Naive thymus-derived CD4-positive, alpha-beta T cell (primary cell): ENCODE measurements at regions not wholly inside any gene's neighbourhood (a gene's known extent, or its start where the extent isn't known, plus 50 kb on each side); places are given as distances from the start of the nearest gene placed in this dataset.

ENCODE experiments used
- ATAC-seq: fragments of 150-1000 bp; cut with Tn5 transposase; 2 replicates; pipeline ENCODE4 v1.10.0; 2021; ENCODE audit warnings: mild to moderate bottlenecking, moderate library complexity
- CTCF ChIA-PET: fragments of 350-600 bp; sonication (Branson Sonifier 250); formaldehyde crosslinking; loops from one replicate; lab custom pipeline; 2021; ENCODE audit warnings: antibody characterized with exemption; lab: Charles Lee
- POLR2A ChIA-PET: fragments of 350-600 bp; sonication (Branson Sonifier 250); formaldehyde crosslinking; loops from one replicate; lab custom pipeline; 2021; ENCODE audit warnings: antibody characterized with exemption, inconsistent platforms; lab: Charles Lee
- DNase-seq, 9 donors: peaks; one replicate each; pipeline versions ENCODE4 v3.0.0 to v3.0.0-alpha.2; 2020 to 2022; ENCODE audit warnings: mixed read lengths in 1 of 9
- H3K27ac ChIP-seq: one replicate; pipeline ENCODE4 v1.7.0; 2013; ENCODE audit warnings: mild to moderate bottlenecking, low read depth, low read length, moderate library complexity
- H3K27me3 ChIP-seq, 2 donors: one replicate each; pipeline ENCODE4 v1.7.0; 2013; ENCODE audit warnings: low read length in 2 of 2, mild to moderate bottlenecking in 2 of 2, moderate library complexity in 2 of 2; ENCODE audit not compliant: control insufficient read depth in 2 of 2, insufficient read depth in 2 of 2
- H3K36me3 ChIP-seq, 3 experiments: 1 replicate in 2 of 3; 2 replicates in 1 of 3; pipeline ENCODE4 v1.7.0; 2013; ENCODE audit warnings: low read length in 3 of 3, mild to moderate bottlenecking in 3 of 3, moderate library complexity in 1 of 3; ENCODE audit not compliant: insufficient read depth in 3 of 3, control insufficient read depth in 2 of 3
- H3K4me1 ChIP-seq, 2 donors: one replicate each; pipeline ENCODE4 v1.7.0; 2013; ENCODE audit warnings: low read length in 2 of 2, mild to moderate bottlenecking in 2 of 2, moderate library complexity in 1 of 2; ENCODE audit not compliant: control insufficient read depth in 2 of 2, insufficient read depth in 2 of 2
- H3K4me3 ChIP-seq: 2 replicates; pipeline ENCODE4 v1.7.0; 2013; ENCODE audit warnings: mild to moderate bottlenecking, low read length
- H3K9me3 ChIP-seq, 3 experiments: 1 replicate in 2 of 3; 2 replicates in 1 of 3; pipeline ENCODE4 v1.7.0; 2013; ENCODE audit warnings: low read length in 3 of 3; ENCODE audit not compliant: control insufficient read depth in 2 of 3
- H3K27ac Mint-ChIP-seq, 9 donors: one replicate each; pipeline ENCODE4 v1.8.0; 2020 to 2022; ENCODE audit warnings: mixed read lengths in 9 of 9, mild to moderate bottlenecking in 8 of 9, moderate library complexity in 5 of 9, inconsistent platforms in 2 of 9
- H3K27me3 Mint-ChIP-seq, 5 donors: one replicate each; pipeline ENCODE4 v1.8.0; 2021 to 2022; ENCODE audit warnings: mixed read lengths in 5 of 5, mild to moderate bottlenecking in 1 of 5
- H3K36me3 Mint-ChIP-seq, 5 donors: one replicate each; pipeline ENCODE4 v1.8.0; 2020 to 2022; ENCODE audit warnings: mixed read lengths in 5 of 5, mild to moderate bottlenecking in 3 of 5, inconsistent platforms in 1 of 5
- H3K4me1 Mint-ChIP-seq, 7 donors: one replicate each; pipeline ENCODE4 v1.8.0; 2020 to 2022; ENCODE audit warnings: mixed read lengths in 7 of 7, mild to moderate bottlenecking in 3 of 7, inconsistent platforms in 1 of 7
- H3K4me3 Mint-ChIP-seq, 10 donors: one replicate each; pipeline ENCODE4 v1.8.0; 2020 to 2022; ENCODE audit warnings: mild to moderate bottlenecking in 10 of 10, mixed read lengths in 10 of 10, moderate library complexity in 6 of 10, inconsistent platforms in 2 of 10
- H3K9me3 Mint-ChIP-seq, 11 donors: one replicate each; pipeline ENCODE4 v1.8.0; 2020 to 2022; ENCODE audit warnings: mixed read lengths in 11 of 11, mild to moderate bottlenecking in 4 of 11, inconsistent platforms in 1 of 11, moderate library complexity in 1 of 11
- intact Hi-C, 2 donors: fragments of 100-400 bp; cut with micrococcal nuclease; formaldehyde crosslinking; loops; one replicate each; pipeline ENCODE4 v1.15.1; 2023

DNA sequence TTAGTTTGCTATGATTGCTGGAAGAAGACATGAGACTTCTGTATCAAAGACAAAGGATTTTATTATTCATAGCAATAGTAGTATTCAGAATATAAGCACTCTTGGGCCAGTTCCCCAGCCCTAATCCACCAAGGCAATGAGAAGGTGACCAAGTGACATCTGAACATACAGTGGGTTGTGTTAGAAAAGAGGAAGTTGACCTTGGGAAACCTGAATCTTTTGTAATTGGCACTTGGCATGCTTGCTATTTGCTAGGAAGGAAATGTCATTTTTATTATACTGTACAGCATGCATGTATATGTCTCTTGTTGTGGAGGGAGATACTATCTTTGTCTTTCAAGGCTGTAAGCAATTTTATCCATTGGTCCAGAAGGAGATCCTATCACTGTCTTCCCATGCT is 216.1 kb upstream of the FAT1 start:
- H3K27ac Mint-ChIP-seq: no peak overlapping the region
- no peaks in the 10 kb centered on the region for H3K4me1 Mint-ChIP-seq
- H3K4me3 ChIP-seq: no peak overlapping the region
- H3K27me3 ChIP-seq: no peaks in the 10 kb centered on the region
- DNase-seq (no peak), ATAC-seq (no peak)
- H3K4me1 ChIP-seq: no peaks in the 10 kb centered on the region
- no peaks in the 10 kb centered on the region for H3K9me3 ChIP-seq
- H3K4me3 Mint-ChIP-seq: no peak overlapping the region
- no peaks in the 10 kb centered on the region for H3K36me3 Mint-ChIP-seq
- CTCF ChIA-PET: no interaction called here
- intact Hi-C loops: no loop called here
- H3K27ac ChIP-seq: no peak overlapping the region
- peaks cover 0 to 17% (median 4%) of the 10 kb centered on the region in 11 donors for H3K9me3 Mint-ChIP-seq
- POLR2A ChIA-PET: no interaction called here
- peaks cover 0 to 3% (median 0%) of the 10 kb centered on the region in 5 donors for H3K27me3 Mint-ChIP-seq
- no peaks in the 10 kb centered on the region for H3K36me3 ChIP-seq

- H3K4me1 ChIP-seq: no peaks in the 10 kb centered on the region
- Mint-ChIP-seq H3K36me3 (no peaks in the 10 kb centered on the region), H3K27ac (no peak overlapping the region), H3K9me3 (peaks cover 0 to 17% (median 7%) of the 10 kb centered on the region in 11 donors), H3K27me3 (peaks cover 0 to 3% (median 0%) of the 10 kb centered on the region in 5 donors), H3K4me3 (no peak overlapping the region), H3K4me1 (no peaks in the 10 kb centered on the region)
- no peaks in the 10 kb centered on the region for H3K36me3 ChIP-seq
- DNase-seq: no peak
- H3K27me3 ChIP-seq: no peaks in the 10 kb centered on the region
- H3K9me3 ChIP-seq: no peaks in the 10 kb centered on the region
- CTCF ChIA-PET: no interaction called here
- intact Hi-C loops: no loop called here
- POLR2A ChIA-PET: no interaction called here
- H3K27ac ChIP-seq: no peak overlapping the region
- H3K4me3 ChIP-seq: no peak overlapping the region
- no peak for ATAC-seq
These were observed 216.8 kb upstream of the FAT1 start for GRCh38 chr4:186940476-186940875.

- no peaks in the 10 kb centered on the region for H3K4me1 ChIP-seq
- H3K9me3 Mint-ChIP-seq: peaks cover 0 to 14% (median 7%) of the 10 kb centered on the region in 11 donors
- no peak for DNase-seq
- H3K4me3 ChIP-seq: no peak overlapping the region
- no peaks in the 10 kb centered on the region for H3K36me3 Mint-ChIP-seq
- intact Hi-C loops: no loop called here
- H3K4me3 Mint-ChIP-seq: no peak overlapping the region
- no peaks in the 10 kb centered on the region for H3K27me3 ChIP-seq
- CTCF ChIA-PET: no interaction called here
- POLR2A ChIA-PET: no interaction called here
- ATAC-seq: no peak
- H3K27me3 Mint-ChIP-seq: peaks cover 0 to 3% (median 0%) of the 10 kb centered on the region in 5 donors
- H3K27ac Mint-ChIP-seq: no peak overlapping the region
- no peaks in the 10 kb centered on the region for H3K9me3 ChIP-seq
- no peak overlapping the region for H3K27ac ChIP-seq
- H3K4me1 Mint-ChIP-seq: no peaks in the 10 kb centered on the region
- no peaks in the 10 kb centered on the region for H3K36me3 ChIP-seq
These were observed 219.2 kb upstream of the FAT1 start for GRCh38 chr4:186942758-186943377.

DNA sequence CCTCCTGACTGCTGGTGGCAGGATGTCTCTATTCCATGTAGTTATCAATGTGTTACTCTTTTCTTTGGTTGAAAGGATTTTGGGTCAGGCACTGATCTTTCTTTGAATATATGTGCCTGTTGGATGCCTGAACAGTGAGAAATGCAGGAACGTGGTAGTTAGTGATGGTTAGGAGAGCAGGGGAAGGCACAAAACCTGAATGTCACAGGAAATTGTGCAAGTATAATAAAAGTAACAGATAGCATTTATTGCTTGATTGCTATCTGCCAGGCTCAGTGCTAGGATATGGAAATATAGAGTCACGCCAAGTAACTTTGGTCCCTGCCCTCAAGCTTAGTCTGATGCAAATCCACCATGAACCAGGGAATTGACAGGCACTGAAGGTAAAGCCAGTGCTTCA is 219.8 kb upstream of the FAT1 start:
- Mint-ChIP-seq H3K4me3 (no peak overlapping the region), H3K36me3 (no peaks in the 10 kb centered on the region), H3K9me3 (peaks cover 0 to 15% (median 5%) of the 10 kb centered on the region in 11 donors), H3K27me3 (peaks cover 0 to 3% (median 0%) of the 10 kb centered on the region in 5 donors), H3K4me1 (no peaks in the 10 kb centered on the region), H3K27ac (no peak overlapping the region)
- Histone ChIP-seq H3K4me3 (no peak overlapping the region), H3K9me3 (no peaks in the 10 kb centered on the region), H3K36me3 (no peaks in the 10 kb centered on the region), H3K4me1 (no peaks in the 10 kb centered on the region), H3K27ac (no peak overlapping the region), H3K27me3 (no peaks in the 10 kb centered on the region)
- intact Hi-C loops: no loop called here
- no peak for ATAC-seq
- POLR2A ChIA-PET: no interaction called here
- CTCF ChIA-PET: no interaction called here
- DNase-seq: no peak

- H3K4me3 ChIP-seq: no peak overlapping the region
- no peaks in the 10 kb centered on the region for H3K9me3 ChIP-seq
- POLR2A ChIA-PET: no interaction called here
- intact Hi-C loops: no loop called here
- no peak for ATAC-seq
- H3K4me3 Mint-ChIP-seq: no peak overlapping the region
- no peaks in the 10 kb centered on the region for H3K4me1 Mint-ChIP-seq
- H3K36me3 ChIP-seq: no peaks in the 10 kb centered on the region
- no peaks in the 10 kb centered on the region for H3K36me3 Mint-ChIP-seq
- peaks cover 0 to 19% (median 5%) of the 10 kb centered on the region in 11 donors for H3K9me3 Mint-ChIP-seq
- H3K27ac ChIP-seq: no peak overlapping the region
- no peak for DNase-seq
- H3K27me3 ChIP-seq: no peaks in the 10 kb centered on the region
- CTCF ChIA-PET: no interaction called here
- H3K27me3 Mint-ChIP-seq: peaks cover 0 to 3% (median 0%) of the 10 kb centered on the region in 5 donors
- H3K27ac Mint-ChIP-seq: peak overlapping the region in 1 of 9 donors; percentile 3
- no peaks in the 10 kb centered on the region for H3K4me1 ChIP-seq
These were observed 222.5 kb upstream of the FAT1 start for GRCh38 chr4:186946136-186946535.

DNA sequence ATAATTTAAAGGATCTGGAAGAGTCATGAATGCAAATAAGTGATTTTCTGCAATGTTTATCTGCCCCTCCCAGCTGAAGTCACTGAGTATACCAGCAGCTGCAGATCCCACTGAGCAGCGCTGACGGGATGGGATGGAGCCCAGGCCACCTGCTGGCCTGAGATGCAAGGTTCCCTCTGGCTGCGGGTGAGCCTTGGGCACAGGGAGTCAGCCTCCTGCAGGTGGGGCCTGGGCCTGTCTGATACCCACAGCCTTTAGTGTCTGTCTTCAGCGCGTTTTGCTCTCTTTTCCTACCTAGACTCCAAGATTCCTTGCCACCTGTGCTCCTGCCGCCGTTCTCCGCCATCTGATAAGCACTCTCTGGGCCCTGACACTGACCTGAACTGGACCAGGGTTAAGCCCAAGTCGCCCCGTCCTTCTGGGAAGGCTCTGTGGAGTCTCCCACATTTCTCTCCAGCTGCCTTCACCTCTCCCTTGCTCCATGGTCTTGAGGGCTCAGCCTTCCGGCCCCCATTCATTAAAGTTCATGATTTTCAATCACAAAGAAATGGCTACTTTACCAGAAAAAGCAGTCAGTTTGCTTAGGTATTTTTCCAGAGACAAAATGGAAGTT is 223.1 kb upstream of the FAT1 start:
- Histone ChIP-seq H3K27me3 (no peaks in the 10 kb centered on the region), H3K9me3 (no peaks in the 10 kb centered on the region), H3K27ac (no peak overlapping the region), H3K4me1 (no peaks in the 10 kb centered on the region), H3K4me3 (no peak overlapping the region), H3K36me3 (no peaks in the 10 kb centered on the region)
- ATAC-seq (no peak), DNase-seq (no peak)
- Mint-ChIP-seq H3K27me3 (peaks cover 0 to 3% (median 0%) of the 10 kb centered on the region in 5 donors), H3K9me3 (peaks cover 0 to 21% (median 7%) of the 10 kb centered on the region in 11 donors), H3K4me1 (no peaks in the 10 kb centered on the region), H3K4me3 (no peak overlapping the region), H3K27ac (no peak overlapping the region), H3K36me3 (no peaks in the 10 kb centered on the region)
- intact Hi-C loops: no loop called here
- ChIA-PET POLR2A (no interaction called here), CTCF (no interaction called here)
